ENCODE measurements at regions not wholly inside any gene's neighbourhood (a gene's known extent, or its start where the extent isn't known, plus 50 kb on each side); places are given as distances from the start of the nearest gene placed in this dataset.
"Not testable (repeated sequence)": the region's sequence is repeated elsewhere in the genome, so short reads cannot be mapped to it uniquely, and the experiment has no call there.

GRCh38 chr3:176074096-176074495 is 1123.2 kb downstream of the TBL1XR1 start:
- DNase-seq (ENCODE audit: low spot score), result no peak

DNA sequence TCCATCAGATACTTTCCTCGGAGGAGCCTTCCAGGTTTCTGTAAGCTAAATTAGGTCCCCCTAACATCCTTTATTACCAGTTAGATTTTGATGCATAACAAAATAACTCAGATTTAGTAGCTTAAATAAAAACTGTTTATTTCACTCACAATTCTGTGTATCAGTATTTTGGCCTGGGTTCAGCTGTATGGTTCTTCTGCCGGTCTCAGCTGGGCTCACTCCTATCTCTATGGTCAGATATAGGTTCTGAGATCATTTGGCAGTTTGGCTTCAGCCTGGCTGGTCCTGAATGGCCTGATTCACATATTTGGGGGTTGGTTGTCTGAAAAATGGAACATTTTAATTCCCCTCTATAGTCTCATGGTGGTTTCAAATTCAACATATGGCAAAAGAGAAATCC is 1125.3 kb downstream of the TBL1XR1 start:
- DNase-seq (ENCODE audit: low spot score), result no peak

DNA sequence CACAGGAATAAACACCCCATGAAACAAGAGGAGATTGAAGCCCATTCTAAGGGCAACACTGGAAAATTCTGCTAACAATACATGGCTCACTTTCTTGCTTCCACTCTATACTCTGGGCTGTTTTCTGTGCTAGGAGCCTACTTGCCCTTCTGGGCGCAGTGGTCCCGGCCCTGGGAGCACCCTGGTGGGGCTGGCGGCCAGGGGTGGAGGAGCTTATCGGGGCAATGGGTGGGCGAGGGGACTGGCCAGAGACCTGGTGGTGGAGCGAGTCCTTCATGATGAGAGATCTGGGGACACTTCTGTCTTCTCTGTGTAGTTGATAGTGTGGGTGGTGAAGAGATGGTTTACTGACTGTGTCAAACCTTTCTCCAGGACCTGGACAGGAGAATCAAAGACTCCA is 1128.5 kb downstream of the TBL1XR1 start:
- DNase-seq (ENCODE audit: low spot score), result no peak

DNA sequence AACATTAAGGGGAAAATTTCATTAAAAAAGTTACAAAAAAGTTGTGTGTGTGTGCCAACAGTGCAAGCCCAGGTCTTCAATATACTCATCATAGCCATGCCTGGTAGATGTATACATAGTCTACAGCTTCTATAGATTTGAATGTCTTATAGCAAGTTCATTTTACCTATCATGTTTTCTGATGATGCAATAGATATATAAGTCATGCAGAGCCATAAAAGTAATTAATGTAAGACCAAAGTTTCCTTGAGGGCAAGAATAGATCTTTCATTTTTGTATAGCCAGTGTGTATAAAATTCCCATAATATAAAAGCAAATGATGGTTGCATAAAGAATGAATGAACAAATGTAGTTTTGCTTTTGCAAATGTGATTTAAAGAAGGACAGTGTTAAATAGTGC is 1138.4 kb downstream of the TBL1XR1 start:
- no peak for DNase-seq (ENCODE audit: low spot score)

GRCh38 chr3:176055836-176056235 is 1141.4 kb downstream of the TBL1XR1 start:
- no peak for DNase-seq (ENCODE audit: low spot score)

GRCh38 chr3:176051766-176052165 is 1145.5 kb downstream of the TBL1XR1 start:
- no peak for DNase-seq (ENCODE audit: low spot score)

- DNase-seq (ENCODE audit: low spot score), result no peak
Measured at GRCh38 chr3:176046703-176047102, 1150.6 kb downstream of the TBL1XR1 start.

GRCh38 chr3:176041812-176042211 is 1155.5 kb downstream of the TBL1XR1 start:
- no peak for DNase-seq (ENCODE audit: low spot score)

GRCh38 chr3:176041185-176041584 is 1156.1 kb downstream of the TBL1XR1 start:
- DNase-seq (ENCODE audit: low spot score), result no peak

DNA sequence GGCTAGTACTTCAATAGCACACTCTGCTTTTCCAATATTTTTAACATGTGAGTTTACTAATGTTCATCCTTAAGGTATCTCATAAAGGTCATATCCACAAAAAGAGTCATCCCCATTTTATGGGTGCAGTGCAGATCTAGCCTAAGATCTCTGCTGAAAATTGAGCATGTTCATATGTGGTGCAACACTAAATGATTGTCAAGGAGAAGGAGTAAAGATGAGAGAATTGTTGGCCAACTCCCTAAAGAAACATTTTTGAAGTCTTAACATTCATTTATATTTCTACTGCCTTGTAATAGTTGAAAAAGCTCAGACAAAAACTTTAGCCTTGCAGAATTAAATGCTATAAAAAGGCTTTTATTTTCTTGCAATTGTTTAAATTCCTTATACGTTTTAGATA is 1159.6 kb downstream of the TBL1XR1 start:
- no peak for DNase-seq (ENCODE audit: low spot score)

DNA sequence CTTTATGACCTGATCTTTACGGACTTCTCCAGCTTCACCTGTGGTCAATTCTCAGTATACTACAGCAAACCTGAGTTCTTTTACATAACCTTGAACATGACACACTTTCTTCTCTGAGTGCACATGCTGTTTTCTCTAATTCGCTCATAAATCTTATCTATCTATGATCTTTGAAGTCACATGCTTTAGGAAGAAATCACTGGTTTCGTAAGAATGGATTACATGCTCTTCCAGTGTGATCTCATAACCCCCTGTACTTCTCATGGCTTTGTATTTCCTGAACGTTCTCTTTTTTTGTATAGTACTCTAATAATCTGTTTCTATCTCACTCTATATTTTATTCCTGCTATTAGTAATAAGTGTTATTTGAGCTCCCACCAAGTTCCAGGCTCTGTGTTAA is 1165.2 kb downstream of the TBL1XR1 start:
- no peak for DNase-seq (ENCODE audit: low spot score)

- not testable (repeated sequence) for DNase-seq (ENCODE audit: low spot score)
Measured at GRCh38 chr3:176016203-176016602, 1157.1 kb downstream of the NAALADL2 start.

GRCh38 chr3:176015228-176015627 is 1156.1 kb downstream of the NAALADL2 start:
- not testable (repeated sequence) for DNase-seq (ENCODE audit: low spot score)

GRCh38 chr3:176009256-176009655 is 1150.1 kb downstream of the NAALADL2 start:
- DNase-seq (ENCODE audit: low spot score), result no peak

DNA sequence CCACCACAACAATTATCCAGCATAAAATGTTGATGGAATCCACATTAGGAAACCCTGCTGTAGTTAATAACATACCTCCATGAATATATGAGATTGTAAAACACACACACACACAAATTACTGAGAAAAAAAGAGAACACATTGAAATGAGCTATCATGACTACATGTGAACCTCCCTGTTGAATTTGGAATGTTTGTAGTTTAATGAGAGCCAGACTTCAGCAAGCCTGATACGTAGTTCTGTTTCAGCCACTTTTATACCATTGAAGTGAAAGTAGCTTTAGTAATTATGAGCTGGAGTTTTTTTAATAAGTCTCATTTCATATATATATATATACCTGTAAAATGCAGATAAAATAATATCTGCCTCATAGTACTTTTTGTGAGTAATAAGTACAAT is 1146.4 kb downstream of the NAALADL2 start:
- DNase-seq (ENCODE audit: low spot score), result no peak

DNA sequence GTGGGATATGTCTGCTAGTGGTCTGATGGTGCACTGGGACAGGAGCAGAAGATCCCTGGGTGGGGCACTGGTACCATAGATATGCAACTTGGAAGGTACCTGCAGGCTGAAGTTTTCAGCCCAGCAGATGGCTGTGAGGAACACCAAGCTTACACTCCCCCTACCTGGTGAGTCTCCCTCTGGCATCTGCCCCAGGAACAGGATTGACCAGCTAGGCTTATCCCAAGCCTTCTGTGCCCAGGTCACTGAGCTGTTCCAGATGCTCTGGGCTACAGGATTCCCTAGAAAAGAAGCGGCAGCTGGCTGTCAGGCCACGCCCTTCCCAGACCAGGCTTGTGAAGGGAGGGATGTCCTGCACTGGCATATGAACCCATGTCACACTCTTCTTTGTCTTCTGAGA is 1130.0 kb downstream of the NAALADL2 start:
- DNase-seq (ENCODE audit: low spot score), result no peak

DNA sequence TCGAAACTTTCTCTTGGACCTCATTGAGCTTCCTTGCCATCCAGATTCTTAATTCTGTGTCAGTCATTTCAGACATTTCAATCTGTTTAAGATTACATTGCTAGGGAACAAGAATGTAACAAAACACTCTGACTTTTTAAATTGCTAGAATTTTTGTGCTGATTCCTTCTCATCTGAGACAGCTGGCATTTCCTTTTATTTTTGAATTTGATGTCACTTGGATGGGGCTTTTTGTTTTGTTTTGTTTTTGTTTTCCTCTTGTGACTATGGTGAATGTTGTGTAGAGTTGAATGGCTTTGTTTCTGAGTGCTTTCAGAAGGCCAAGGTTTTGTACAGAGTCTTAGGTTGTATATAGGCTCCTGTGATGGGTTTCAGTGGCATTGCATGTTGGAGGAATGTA is 1129.3 kb downstream of the NAALADL2 start:
- DNase-seq (ENCODE audit: low spot score), result no peak

GRCh38 chr3:175985781-175986180 is 1126.6 kb downstream of the NAALADL2 start:
- no peak for DNase-seq (ENCODE audit: low spot score)

GRCh38 chr3:175983379-175983778 is 1124.2 kb downstream of the NAALADL2 start:
- DNase-seq (ENCODE audit: low spot score), result no peak

GRCh38 chr3:175980486-175981090 is 1121.5 kb downstream of the NAALADL2 start:
- no peak for DNase-seq (ENCODE audit: low spot score)

GRCh38 chr3:175977968-175978752 is 1119.0 kb downstream of the NAALADL2 start:
- DNase-seq (ENCODE audit: low spot score), result no peak

DNA sequence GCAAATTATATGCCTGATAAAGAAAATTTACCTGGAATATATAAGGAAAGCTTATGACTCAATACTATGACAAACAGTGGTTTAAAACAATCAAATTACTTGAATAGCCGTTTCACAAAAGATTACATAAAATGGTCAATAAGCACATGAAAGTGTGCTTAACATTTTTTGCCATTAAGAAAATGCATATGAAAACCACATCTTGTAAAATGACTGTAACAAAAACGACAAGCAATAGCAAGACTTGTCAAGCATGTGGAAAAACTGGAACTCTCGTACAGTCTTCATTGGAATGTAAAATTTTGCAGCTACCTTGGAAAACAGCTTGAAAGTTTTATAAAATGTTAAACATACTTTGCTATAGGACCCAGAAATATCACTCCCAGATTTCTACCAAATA is 1110.3 kb downstream of the NAALADL2 start:
- DNase-seq (ENCODE audit: low spot score), result no peak

DNA sequence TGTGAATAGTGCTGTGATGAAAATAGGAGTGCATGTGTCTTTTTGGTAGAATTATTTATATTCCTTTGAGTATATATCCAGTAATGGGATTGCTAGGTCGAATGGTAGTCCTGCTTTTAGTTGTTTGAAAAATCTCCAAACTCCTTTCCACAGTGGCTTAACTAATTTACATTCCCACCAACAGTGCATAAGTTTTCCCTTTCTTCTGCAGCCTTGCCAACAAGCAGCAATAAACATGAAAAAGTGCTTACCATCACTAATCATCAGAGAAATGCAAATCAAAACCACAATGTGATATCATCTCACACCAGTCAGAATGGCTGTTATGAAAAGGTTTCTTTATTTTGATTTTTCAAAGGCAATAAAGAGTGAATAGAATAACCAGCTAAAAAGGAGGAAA is 1105.9 kb downstream of the NAALADL2 start:
- no peak for DNase-seq (ENCODE audit: low spot score)

DNA sequence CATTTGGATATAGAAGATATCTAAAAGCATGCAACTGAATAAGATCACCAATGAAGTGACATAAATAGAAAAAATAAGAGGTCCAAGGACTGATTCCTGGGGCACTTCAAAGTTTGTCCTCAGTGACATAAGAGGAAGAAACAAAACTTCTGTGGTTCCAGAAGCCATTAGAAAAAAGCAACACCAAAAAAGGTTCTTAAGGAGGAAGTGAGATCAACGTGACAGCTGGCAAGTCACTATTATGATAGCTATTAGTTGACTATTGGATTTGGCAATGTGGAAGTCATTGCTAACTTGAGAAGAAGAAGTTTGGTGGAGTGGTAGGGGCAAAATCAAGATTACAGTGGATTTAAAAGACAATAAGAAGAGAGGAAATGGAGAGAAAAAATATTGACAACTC is 1098.3 kb downstream of the NAALADL2 start:
- DNase-seq (ENCODE audit: low spot score), result no peak
